Caco-2 (cell line): ENCODE measurements at regions not wholly inside any gene's neighbourhood (a gene's known extent, or its start where the extent isn't known, plus 50 kb on each side); places are given as distances from the start of the nearest gene placed in this dataset.

Experiments used
- BruUV-seq: library from RNA; stranded (reverse); fragments of 400-500 nt; replicated peaks from 2 replicates; lab custom pipeline; 2021; lab: Mats Ljungman, UMichigan
- CTCF ChIA-PET: fragments of 300-600 bp; sonication (Branson Sonifier 250); formaldehyde crosslinking; loops from one replicate; lab custom pipeline; 2022; ENCODE audit warnings: antibody characterized with exemption; lab: Charles Lee
- POLR2A ChIA-PET: fragments of 300-600 bp; sonication (Branson Sonifier 250); formaldehyde crosslinking; loops from one replicate; lab custom pipeline; 2022; ENCODE audit warnings: antibody characterized with exemption; lab: Charles Lee
- DNase-seq, 2 experiments: peaks; one replicate each; pipeline versions ENCODE4 v3.0.0 to v3.0.0-alpha.2; 2020 to 2022
- H3K27me3 ChIP-seq: replicated peaks from 2 replicates; pipeline ENCODE4 v1.6.0; 2011; ENCODE audit warnings: low read length; ENCODE audit not compliant: control insufficient read depth, insufficient read depth
- H3K36me3 ChIP-seq: 2 replicates; pipeline ENCODE4 v1.5.1; 2011; ENCODE audit warnings: low read length; ENCODE audit not compliant: control insufficient read depth, insufficient read depth
- H3K4me1 ChIP-seq: fragments of 250-450 bp; sonication (Bioruptor Pico); 2 replicates; pipeline ENCODE4 v1.5.1; 2020; ENCODE audit warnings: mild to moderate bottlenecking
- H3K4me3 ChIP-seq: 2 replicates; pipeline ENCODE4 v1.5.1; 2011; ENCODE audit warnings: low read depth, mild to moderate bottlenecking, control low read depth, low read length
- H3K9me3 ChIP-seq: fragments of 250-450 bp; sonication (Bioruptor Pico); 2 replicates; pipeline ENCODE4 v1.5.1; 2020; ENCODE audit warnings: mild to moderate bottlenecking, moderate library complexity
- H3K27ac Mint-ChIP-seq: one replicate; pipeline ENCODE4 v1.8.0; 2022; ENCODE audit warnings: mixed read lengths; ENCODE audit not compliant: unreplicated experiment
- H3K27me3 Mint-ChIP-seq: one replicate; pipeline ENCODE4 v1.8.0; 2022; ENCODE audit warnings: mixed read lengths; ENCODE audit not compliant: insufficient read depth, unreplicated experiment
- H3K36me3 Mint-ChIP-seq: one replicate; pipeline ENCODE4 v1.8.0; 2022; ENCODE audit warnings: mild to moderate bottlenecking, mixed read lengths; ENCODE audit not compliant: insufficient read depth, unreplicated experiment
- H3K4me1 Mint-ChIP-seq: one replicate; pipeline ENCODE4 v1.8.0; 2022; ENCODE audit warnings: low read depth, mixed read lengths; ENCODE audit not compliant: unreplicated experiment
- H3K4me3 Mint-ChIP-seq: one replicate; pipeline ENCODE4 v1.8.0; 2022; ENCODE audit warnings: mild to moderate bottlenecking, moderate library complexity, mixed read lengths; ENCODE audit not compliant: unreplicated experiment
- H3K9me3 Mint-ChIP-seq: one replicate; pipeline ENCODE4 v1.8.0; 2022; ENCODE audit warnings: mixed read lengths; ENCODE audit not compliant: unreplicated experiment
- CTCF ChIP-seq, 2 experiments: fragments of 200-600 bp in 1 of 2; IDR thresholded peaks; 1 replicate in 1 of 2; 2 replicates in 1 of 2; pipeline versions ENCODE4 v1.5.1 to v1.8.0; 2011 to 2022; ENCODE audit warnings: antibody characterized with exemption in 1 of 2, control low read depth in 1 of 2, inconsistent platforms in 1 of 2, low read depth in 1 of 2, low read length in 1 of 2, mild to moderate bottlenecking in 1 of 2, moderate library complexity in 1 of 2; ENCODE audit not compliant: insufficient read depth in 1 of 2, severe bottlenecking in 1 of 2, unreplicated experiment in 1 of 2
- intact Hi-C: fragments of 100-400 bp; cut with micrococcal nuclease; formaldehyde crosslinking; loops from one replicate; pipeline ENCODE4 v1.10.0; 2022; ENCODE audit not compliant: unreplicated experiment

- Mint-ChIP-seq H3K27ac (no peak overlapping the region), H3K9me3 (no peaks in the 10 kb centered on the region), H3K4me3 (no peak overlapping the region), H3K36me3 (no peaks in the 10 kb centered on the region), H3K27me3 (no peaks in the 10 kb centered on the region), H3K4me1 (no peaks in the 10 kb centered on the region)
- Histone ChIP-seq H3K36me3 (no peaks in the 10 kb centered on the region), H3K27me3 (no peaks in the 10 kb centered on the region), H3K9me3 (no peaks in the 10 kb centered on the region), H3K4me1 (no peaks in the 10 kb centered on the region), H3K4me3 (no peak overlapping the region)
- ChIA-PET CTCF (no interaction called here), POLR2A (no interaction called here)
- no peak for DNase-seq
- BruUV-seq, result no TSS peak
- no peak for TF ChIP-seq CTCF (IDR thresholded peaks at IDR 0.05; ENCODE audit: insufficient read depth in 1 of 2, low read depth in 1 of 2, low read length in 1 of 2, severe bottlenecking in 1 of 2, unreplicated experiment in 1 of 2)
- intact Hi-C loops, result loop anchor here (5.0 kb wide), 1 partner anchor 68 kb away; no protein-coding TSS in a partner anchor
Observed at GRCh38 chr1:229158927-229159326, 112.0 kb upstream of the RAB4A start.

GRCh38 chr1:229159668-229160544 is 111.0 kb upstream of the RAB4A start:
- CTCF ChIA-PET, result no interaction called here
- no peak overlapping the region for H3K4me3 ChIP-seq

GRCh38 chr1:229161740-229162139 is 109.2 kb upstream of the RAB4A start:
- H3K4me1 ChIP-seq, result peaks cover 10% of the 10 kb centered on the region
- Mint-ChIP-seq H3K4me3 (no peak overlapping the region), H3K27me3 (no peaks in the 10 kb centered on the region), H3K27ac (no peak overlapping the region), H3K4me1 (peaks cover 16% of the 10 kb centered on the region), H3K36me3 (no peaks in the 10 kb centered on the region), H3K9me3 (no peaks in the 10 kb centered on the region)
- intact Hi-C loops, result no loop called here
- CTCF ChIA-PET, result no interaction called here
- POLR2A ChIA-PET, result no interaction called here
- no peaks in the 10 kb centered on the region for H3K36me3 ChIP-seq
- no peak overlapping the region for H3K4me3 ChIP-seq
- no peaks in the 10 kb centered on the region for H3K9me3 ChIP-seq
- no peaks in the 10 kb centered on the region for H3K27me3 ChIP-seq
- no peak for TF ChIP-seq CTCF (IDR thresholded peaks at IDR 0.05; ENCODE audit: insufficient read depth in 1 of 2, low read depth in 1 of 2, low read length in 1 of 2, severe bottlenecking in 1 of 2, unreplicated experiment in 1 of 2)
- DNase-seq, result no peak
- BruUV-seq, result no TSS peak

More at GRCh38 chr1:229159668-229160544, 111.0 kb upstream of the RAB4A start:
- no peak for DNase-seq
- H3K4me1 Mint-ChIP-seq, result peaks cover 8% of the 10 kb centered on the region
- H3K36me3 Mint-ChIP-seq, result no peaks in the 10 kb centered on the region
- peaks cover 6% of the 10 kb centered on the region; the same call in 1 of the 2 replicates for H3K4me1 ChIP-seq
- no peaks in the 10 kb centered on the region for H3K9me3 Mint-ChIP-seq
- no peaks in the 10 kb centered on the region for H3K9me3 ChIP-seq
- H3K36me3 ChIP-seq, result no peaks in the 10 kb centered on the region
- H3K27me3 Mint-ChIP-seq, result no peaks in the 10 kb centered on the region
- no peaks in the 10 kb centered on the region for H3K27me3 ChIP-seq
- POLR2A ChIA-PET, result no interaction called here
- intact Hi-C loops, result loop anchor here (5.0 kb wide), 1 partner anchor 67 kb away; no protein-coding TSS in a partner anchor
- TF ChIP-seq CTCF (IDR thresholded peaks at IDR 0.05; ENCODE audit: insufficient read depth in 1 of 2, low read depth in 1 of 2, low read length in 1 of 2, severe bottlenecking in 1 of 2, unreplicated experiment in 1 of 2), result no peak
- no TSS peak for BruUV-seq
- H3K27ac Mint-ChIP-seq, result no peak overlapping the region
- no peak overlapping the region for H3K4me3 Mint-ChIP-seq
